ENCODE measurements at regions not wholly inside any gene's neighbourhood (a gene's known extent, or its start where the extent isn't known, plus 50 kb on each side); places are given as distances from the start of the nearest gene placed in this dataset.
"Not testable (repeated sequence)": the region's sequence is repeated elsewhere in the genome, so short reads cannot be mapped to it uniquely, and the experiment has no call there.

DNA sequence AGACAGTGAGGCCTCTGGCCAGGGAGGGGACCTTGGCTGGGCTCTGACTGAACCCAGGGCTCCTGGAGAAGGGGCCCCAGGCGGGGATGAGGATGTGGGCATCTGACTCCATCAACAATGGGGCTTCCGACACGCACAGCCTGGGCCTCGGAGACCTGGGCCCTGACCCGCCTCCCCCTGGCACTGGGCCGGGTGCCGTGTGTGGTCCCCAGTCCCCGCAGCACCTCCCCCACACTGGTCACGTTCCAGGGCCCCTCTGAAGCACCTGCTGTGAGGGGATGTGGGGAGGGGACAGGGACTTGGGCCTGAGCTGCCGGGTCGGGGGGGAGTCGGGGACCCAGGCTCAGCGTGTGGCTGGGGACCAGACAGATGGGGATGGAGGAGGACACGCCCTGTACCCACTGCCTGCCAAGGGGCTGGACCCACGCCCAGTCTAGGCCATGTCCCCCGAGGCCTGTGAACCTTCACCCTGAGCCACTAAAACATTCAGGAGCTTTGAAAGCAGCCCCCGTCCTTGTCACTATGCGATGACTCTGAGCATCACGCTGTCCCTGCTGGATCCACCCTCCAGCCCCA, 165.8 kb downstream of the TMEM121 start:
- H3K4me3 ChIP-seq (ENCODE audit: low read depth, low read length); H3K27ac ChIP-seq (ENCODE audit: low read depth, low read length); H3K4me1 ChIP-seq (ENCODE audit: control insufficient read depth, insufficient read depth, low read length); H3K27me3 ChIP-seq (ENCODE audit: control insufficient read depth, insufficient read depth, low read length); H3K9ac ChIP-seq (ENCODE audit: low read depth, low read length); H3K36me3 ChIP-seq (ENCODE audit: control insufficient read depth, insufficient read depth, low read length): not testable (repeated sequence)
- peaks cover 51% of the 10 kb centered on the region for H3K9me3 ChIP-seq (ENCODE audit: control insufficient read depth, insufficient read depth, low read length)

DNA sequence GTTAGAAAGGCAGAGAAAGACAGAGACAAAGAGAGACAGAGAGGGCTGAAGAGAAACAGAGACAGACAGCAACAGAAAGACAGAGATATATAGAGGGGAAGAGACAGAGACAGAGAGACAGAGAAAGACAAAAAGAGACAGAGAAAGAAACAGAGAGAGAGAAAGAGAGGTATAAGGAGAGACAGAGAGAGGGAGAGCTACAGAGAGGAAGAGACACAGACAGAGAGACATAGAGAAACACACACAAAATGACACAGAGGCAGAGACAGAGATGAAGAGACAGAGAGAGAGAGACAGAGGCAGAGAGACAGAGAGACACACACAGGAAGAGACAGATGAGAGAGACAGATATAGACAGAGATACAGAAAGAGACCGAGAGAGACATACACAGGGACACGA, 168.6 kb downstream of the TMEM121 start:
- no peaks in the 10 kb centered on the region for H3K4me1 ChIP-seq (ENCODE audit: control insufficient read depth, insufficient read depth, low read length)
- no peak overlapping the region for H3K9ac ChIP-seq (ENCODE audit: low read depth, low read length)
- no peaks in the 10 kb centered on the region for H3K27me3 ChIP-seq (ENCODE audit: control insufficient read depth, insufficient read depth, low read length)
- H3K9me3 ChIP-seq (ENCODE audit: control insufficient read depth, insufficient read depth, low read length): peaks cover 38% of the 10 kb centered on the region
- no peak overlapping the region for H3K27ac ChIP-seq (ENCODE audit: low read depth, low read length)
- peak overlapping the region; percentile 35; the same call in 1 of the 2 replicates for H3K4me3 ChIP-seq (ENCODE audit: low read depth, low read length)
- no peaks in the 10 kb centered on the region for H3K36me3 ChIP-seq (ENCODE audit: control insufficient read depth, insufficient read depth, low read length)

GRCh38 chr14:105696388-105696787, 170.0 kb downstream of the TMEM121 start:
- not testable (repeated sequence) for H3K27me3 ChIP-seq (ENCODE audit: control insufficient read depth, insufficient read depth, low read length); H3K9ac ChIP-seq (ENCODE audit: low read depth, low read length); H3K4me1 ChIP-seq (ENCODE audit: control insufficient read depth, insufficient read depth, low read length); H3K27ac ChIP-seq (ENCODE audit: low read depth, low read length); H3K4me3 ChIP-seq (ENCODE audit: low read depth, low read length); H3K36me3 ChIP-seq (ENCODE audit: control insufficient read depth, insufficient read depth, low read length)
- H3K9me3 ChIP-seq (ENCODE audit: control insufficient read depth, insufficient read depth, low read length): peaks cover 33% of the 10 kb centered on the region

GRCh38 chr14:105697414-105697813, 171.0 kb downstream of the TMEM121 start:
- not testable (repeated sequence) for H3K9ac ChIP-seq (ENCODE audit: low read depth, low read length); H3K4me1 ChIP-seq (ENCODE audit: control insufficient read depth, insufficient read depth, low read length); H3K4me3 ChIP-seq (ENCODE audit: low read depth, low read length); H3K36me3 ChIP-seq (ENCODE audit: control insufficient read depth, insufficient read depth, low read length); H3K27me3 ChIP-seq (ENCODE audit: control insufficient read depth, insufficient read depth, low read length); H3K27ac ChIP-seq (ENCODE audit: low read depth, low read length)
- peaks cover 43% of the 10 kb centered on the region for H3K9me3 ChIP-seq (ENCODE audit: control insufficient read depth, insufficient read depth, low read length)

- H3K4me1 ChIP-seq (ENCODE audit: control insufficient read depth, insufficient read depth, low read length); H3K9ac ChIP-seq (ENCODE audit: low read depth, low read length); H3K4me3 ChIP-seq (ENCODE audit: low read depth, low read length); H3K27me3 ChIP-seq (ENCODE audit: control insufficient read depth, insufficient read depth, low read length); H3K27ac ChIP-seq (ENCODE audit: low read depth, low read length); H3K36me3 ChIP-seq (ENCODE audit: control insufficient read depth, insufficient read depth, low read length): not testable (repeated sequence)
- H3K9me3 ChIP-seq (ENCODE audit: control insufficient read depth, insufficient read depth, low read length): peaks cover 46% of the 10 kb centered on the region
Observed at GRCh38 chr14:105697955-105698354, 171.6 kb downstream of the TMEM121 start.

DNA sequence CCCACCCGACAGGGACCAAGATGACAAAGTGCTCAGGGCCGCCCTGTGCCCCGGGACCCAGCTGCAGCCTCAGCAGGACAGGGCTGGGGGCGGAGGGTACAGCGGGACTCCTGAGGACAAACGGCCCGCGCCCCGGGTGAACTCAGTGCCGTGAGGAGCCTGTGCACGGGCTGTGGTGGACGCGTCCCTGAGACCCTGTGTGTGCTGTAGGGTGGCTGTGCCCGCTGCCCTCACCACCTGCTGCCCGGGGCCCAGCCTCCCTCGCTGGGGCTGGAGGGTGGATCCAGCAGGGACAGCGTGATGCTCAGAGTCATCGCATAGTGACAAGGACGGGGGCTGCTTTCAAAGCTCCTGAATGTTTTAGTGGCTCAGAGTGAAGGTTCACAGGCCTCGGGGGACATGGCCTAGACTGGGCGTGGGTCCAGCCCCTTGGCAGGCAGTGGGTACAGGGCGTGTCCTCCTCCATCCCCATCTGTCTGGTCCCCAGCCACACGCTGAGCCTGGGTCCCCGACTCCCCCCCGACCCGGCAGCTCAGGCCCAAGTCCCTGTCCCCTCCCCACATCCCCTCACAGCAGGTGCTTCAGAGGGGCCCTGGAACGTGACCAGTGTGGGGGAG, 172.7 kb downstream of the TMEM121 start:
- H3K27me3 ChIP-seq (ENCODE audit: control insufficient read depth, insufficient read depth, low read length); H3K4me1 ChIP-seq (ENCODE audit: control insufficient read depth, insufficient read depth, low read length); H3K36me3 ChIP-seq (ENCODE audit: control insufficient read depth, insufficient read depth, low read length); H3K27ac ChIP-seq (ENCODE audit: low read depth, low read length); H3K9ac ChIP-seq (ENCODE audit: low read depth, low read length); H3K4me3 ChIP-seq (ENCODE audit: low read depth, low read length): not testable (repeated sequence)
- peaks cover 38% of the 10 kb centered on the region for H3K9me3 ChIP-seq (ENCODE audit: control insufficient read depth, insufficient read depth, low read length)

DNA sequence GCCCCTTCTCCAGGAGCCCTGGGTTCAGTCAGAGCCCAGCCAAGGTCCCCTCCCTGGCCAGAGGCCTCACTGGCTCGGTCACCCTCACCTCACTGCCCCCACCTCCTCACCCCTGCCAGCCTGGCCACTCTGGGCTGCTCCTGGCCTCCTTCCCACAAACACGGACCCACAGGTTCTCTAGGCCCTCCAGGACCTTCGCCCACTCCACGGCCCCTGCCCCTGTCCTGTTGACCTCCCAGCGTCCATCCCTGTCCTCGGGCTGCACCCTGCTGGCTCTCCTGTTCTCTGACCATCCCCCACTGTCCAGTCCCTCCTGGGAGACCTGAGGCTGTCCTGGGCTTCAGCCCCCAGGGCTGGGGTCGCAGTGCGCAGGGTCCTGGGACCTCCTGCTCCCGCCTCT, 173.3 kb downstream of the TMEM121 start:
- not testable (repeated sequence) for H3K9ac ChIP-seq (ENCODE audit: low read depth, low read length)

DNA sequence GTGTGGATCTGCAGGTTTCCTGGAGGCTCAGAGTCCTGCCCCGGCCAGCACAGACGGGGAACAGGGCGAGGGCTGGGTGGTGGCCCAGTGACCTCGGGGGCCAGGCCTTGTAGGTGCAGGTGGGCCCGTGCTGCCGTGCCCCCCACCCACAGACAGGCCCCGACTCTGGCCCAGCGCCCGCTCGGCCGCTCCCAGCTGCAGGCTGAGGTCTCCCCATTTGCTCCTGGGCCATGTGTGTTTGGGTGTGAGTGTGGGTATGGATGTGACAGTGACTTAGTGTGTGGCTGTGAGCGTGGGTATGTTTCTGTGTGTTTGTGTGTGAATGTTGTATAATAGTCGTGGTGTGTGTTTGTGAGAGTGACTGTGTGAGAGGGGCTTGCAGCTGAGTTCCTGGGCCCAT, 173.8 kb downstream of the TMEM121 start:
- not testable (repeated sequence) for H3K9ac ChIP-seq (ENCODE audit: low read depth, low read length); H3K27ac ChIP-seq (ENCODE audit: low read depth, low read length)
- peaks cover 27% of the 10 kb centered on the region for H3K9me3 ChIP-seq (ENCODE audit: control insufficient read depth, insufficient read depth, low read length)

More for the DNA sequence above, 173.3 kb downstream of the TMEM121 start:
- not testable (repeated sequence) for H3K36me3 ChIP-seq (ENCODE audit: control insufficient read depth, insufficient read depth, low read length); H3K27me3 ChIP-seq (ENCODE audit: control insufficient read depth, insufficient read depth, low read length); H3K27ac ChIP-seq (ENCODE audit: low read depth, low read length); H3K4me1 ChIP-seq (ENCODE audit: control insufficient read depth, insufficient read depth, low read length); H3K4me3 ChIP-seq (ENCODE audit: low read depth, low read length)
- H3K9me3 ChIP-seq (ENCODE audit: control insufficient read depth, insufficient read depth, low read length): peaks cover 32% of the 10 kb centered on the region

GRCh38 chr14:105700622-105701288, 174.4 kb downstream of the TMEM121 start:
- H3K4me1 ChIP-seq (ENCODE audit: control insufficient read depth, insufficient read depth, low read length): no peaks in the 10 kb centered on the region
- peaks cover 31% of the 10 kb centered on the region for H3K9me3 ChIP-seq (ENCODE audit: control insufficient read depth, insufficient read depth, low read length)
- no peak overlapping the region for H3K9ac ChIP-seq (ENCODE audit: low read depth, low read length)
- no peak overlapping the region for H3K4me3 ChIP-seq (ENCODE audit: low read depth, low read length)
- no peak overlapping the region for H3K27ac ChIP-seq (ENCODE audit: low read depth, low read length)
- H3K27me3 ChIP-seq (ENCODE audit: control insufficient read depth, insufficient read depth, low read length): no peaks in the 10 kb centered on the region
- no peaks in the 10 kb centered on the region for H3K36me3 ChIP-seq (ENCODE audit: control insufficient read depth, insufficient read depth, low read length)

More for the DNA sequence above, 173.8 kb downstream of the TMEM121 start:
- not testable (repeated sequence) for H3K27me3 ChIP-seq (ENCODE audit: control insufficient read depth, insufficient read depth, low read length); H3K4me3 ChIP-seq (ENCODE audit: low read depth, low read length); H3K36me3 ChIP-seq (ENCODE audit: control insufficient read depth, insufficient read depth, low read length); H3K4me1 ChIP-seq (ENCODE audit: control insufficient read depth, insufficient read depth, low read length)

DNA sequence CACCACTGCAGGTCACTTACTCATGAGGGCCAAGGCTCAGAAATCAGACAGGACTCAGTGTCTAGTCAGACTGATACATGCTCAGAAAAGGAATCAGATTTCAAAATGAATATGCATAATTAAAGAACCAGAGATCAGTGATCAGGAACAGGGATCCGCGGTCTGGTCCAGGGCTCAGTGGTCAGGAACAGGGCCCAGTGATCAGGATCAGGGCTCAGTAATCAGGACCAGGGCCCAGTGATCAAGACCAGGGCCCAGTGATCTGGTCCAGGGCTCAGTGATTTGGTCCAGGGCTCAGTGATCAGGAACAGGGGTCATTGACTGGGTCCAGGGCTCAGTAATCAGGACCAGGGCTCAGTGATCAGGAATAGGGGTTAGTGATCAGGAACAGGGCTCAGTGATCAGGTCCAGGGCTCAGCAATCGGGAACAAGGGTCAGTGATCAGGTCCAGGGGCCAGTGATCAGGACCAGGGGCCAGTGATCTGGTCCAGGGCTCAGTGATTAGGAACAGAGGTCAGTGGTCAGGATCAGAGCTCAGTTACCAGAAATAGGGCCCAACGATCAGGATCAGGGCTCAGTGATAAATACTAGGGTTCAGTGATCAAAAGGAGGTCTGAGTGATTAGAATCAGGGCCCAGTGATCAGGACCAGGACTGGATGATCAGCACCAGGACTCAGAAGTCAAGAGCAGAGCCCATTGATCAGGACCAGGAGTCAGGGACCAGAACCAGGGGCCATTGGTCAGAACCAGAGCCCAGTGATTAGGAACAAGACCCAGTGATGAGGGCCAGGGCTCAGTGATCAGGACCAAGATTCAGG, 175.3 kb downstream of the TMEM121 start:
- Histone ChIP-seq H3K27me3 (ENCODE audit: control insufficient read depth, insufficient read depth, low read length) (no peaks in the 10 kb centered on the region), H3K9me3 (ENCODE audit: control insufficient read depth, insufficient read depth, low read length) (peaks cover 37% of the 10 kb centered on the region), H3K4me3 (ENCODE audit: low read depth, low read length) (no peak overlapping the region), H3K27ac (ENCODE audit: low read depth, low read length) (no peak overlapping the region), H3K36me3 (ENCODE audit: control insufficient read depth, insufficient read depth, low read length) (no peaks in the 10 kb centered on the region), H3K4me1 (ENCODE audit: control insufficient read depth, insufficient read depth, low read length) (no peaks in the 10 kb centered on the region), H3K9ac (ENCODE audit: low read depth, low read length) (no peak overlapping the region)
